ENCODE measurements at regions not wholly inside any gene's neighbourhood (a gene's known extent, or its start where the extent isn't known, plus 50 kb on each side); places are given as distances from the start of the nearest gene placed in this dataset.

DNA sequence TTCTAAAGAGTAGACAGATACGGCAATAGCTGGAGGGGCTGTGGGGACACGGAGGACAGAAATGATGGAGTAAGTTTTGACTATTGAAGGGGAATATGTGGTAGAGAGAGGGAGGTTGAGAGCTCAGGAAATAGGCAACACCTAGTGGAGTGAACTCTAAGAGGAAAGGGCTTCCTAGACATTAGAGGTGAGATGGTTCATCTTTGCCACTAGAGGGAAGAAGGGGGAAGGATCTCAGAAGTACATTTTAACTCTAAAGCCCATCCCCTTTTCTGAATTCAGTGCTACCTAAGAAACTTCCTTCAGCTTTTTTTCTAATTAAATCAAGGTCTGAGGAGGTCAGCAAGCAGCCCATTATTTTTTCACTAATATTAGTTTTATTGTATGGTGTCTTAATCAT, 689.4 kb upstream of the MAP3K7 start:
- TF ChIP-seq, protein P1, sequence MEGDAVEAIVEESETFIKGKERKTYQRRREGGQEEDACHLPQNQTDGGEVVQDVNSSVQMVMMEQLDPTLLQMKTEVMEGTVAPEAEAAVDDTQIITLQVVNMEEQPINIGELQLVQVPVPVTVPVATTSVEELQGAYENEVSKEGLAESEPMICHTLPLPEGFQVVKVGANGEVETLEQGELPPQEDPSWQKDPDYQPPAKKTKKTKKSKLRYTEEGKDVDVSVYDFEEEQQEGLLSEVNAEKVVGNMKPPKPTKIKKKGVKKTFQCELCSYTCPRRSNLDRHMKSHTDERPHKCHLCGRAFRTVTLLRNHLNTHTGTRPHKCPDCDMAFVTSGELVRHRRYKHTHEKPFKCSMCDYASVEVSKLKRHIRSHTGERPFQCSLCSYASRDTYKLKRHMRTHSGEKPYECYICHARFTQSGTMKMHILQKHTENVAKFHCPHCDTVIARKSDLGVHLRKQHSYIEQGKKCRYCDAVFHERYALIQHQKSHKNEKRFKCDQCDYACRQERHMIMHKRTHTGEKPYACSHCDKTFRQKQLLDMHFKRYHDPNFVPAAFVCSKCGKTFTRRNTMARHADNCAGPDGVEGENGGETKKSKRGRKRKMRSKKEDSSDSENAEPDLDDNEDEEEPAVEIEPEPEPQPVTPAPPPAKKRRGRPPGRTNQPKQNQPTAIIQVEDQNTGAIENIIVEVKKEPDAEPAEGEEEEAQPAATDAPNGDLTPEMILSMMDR (IDR thresholded peaks at IDR 0.05; ENCODE audit: low read length): peak; percentile 27; the same call in 1 of the 2 replicates
- no peak for TF ChIP-seq EZH2 (optimal IDR thresholded peaks at IDR 0.05; ENCODE audit: low read depth, low read length)

Measured in MM.1S (cell line).